ENCODE measurements at regions not wholly inside any gene's neighbourhood (a gene's known extent, or its start where the extent isn't known, plus 50 kb on each side); places are given as distances from the start of the nearest gene placed in this dataset.

DNA sequence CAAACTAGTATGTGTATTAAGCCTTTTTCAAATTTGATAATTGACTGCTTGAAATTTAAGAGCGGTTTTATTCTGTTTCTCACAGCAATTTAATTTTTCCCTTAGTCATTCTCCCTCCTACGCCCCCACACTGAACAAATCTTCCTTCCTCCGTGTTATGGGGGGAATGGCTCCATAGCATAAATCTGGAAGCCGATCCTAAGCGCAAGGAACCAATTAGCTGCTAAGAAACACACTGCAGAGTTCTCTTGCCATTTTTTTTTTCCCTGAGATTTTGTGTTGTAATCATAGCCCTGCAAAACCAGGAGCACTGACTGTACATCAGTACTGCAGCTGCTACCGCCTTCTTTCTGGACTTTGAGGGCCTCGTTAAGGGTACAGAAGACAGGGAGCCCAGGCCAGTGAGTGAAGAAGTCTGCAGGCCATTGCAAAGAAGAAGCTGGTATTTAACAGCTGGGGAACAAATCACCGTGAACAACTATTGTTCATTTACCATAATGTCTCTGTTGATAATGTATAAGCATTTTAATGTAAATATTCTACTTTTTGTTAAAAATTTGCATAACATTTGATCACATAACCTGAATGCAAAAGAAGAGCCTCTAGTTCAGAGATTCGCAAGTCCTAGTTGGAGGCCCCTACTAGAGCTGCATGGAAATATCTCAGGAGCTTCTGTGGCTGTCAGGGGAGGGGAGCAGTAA, 264.0 kb downstream of the LRATD1 start:
- no peak overlapping the region for H3K4me3 ChIP-seq (ENCODE audit: low read depth, low read length)
- H3K27ac ChIP-seq: no peak overlapping the region
- no peaks in the 10 kb centered on the region for H3K27me3 ChIP-seq (ENCODE audit: control insufficient read depth, insufficient read depth, low read length)
- no peak overlapping the region for H2AFZ ChIP-seq
- H3K4me2 ChIP-seq (ENCODE audit: low read length): no peak overlapping the region
- no peaks in the 10 kb centered on the region for H3K79me2 ChIP-seq
- H3K36me3 ChIP-seq (ENCODE audit: control insufficient read depth, insufficient read depth, low read length): no peaks in the 10 kb centered on the region
- no peaks in the 10 kb centered on the region for H3K4me1 ChIP-seq
- TF ChIP-seq, protein P1, sequence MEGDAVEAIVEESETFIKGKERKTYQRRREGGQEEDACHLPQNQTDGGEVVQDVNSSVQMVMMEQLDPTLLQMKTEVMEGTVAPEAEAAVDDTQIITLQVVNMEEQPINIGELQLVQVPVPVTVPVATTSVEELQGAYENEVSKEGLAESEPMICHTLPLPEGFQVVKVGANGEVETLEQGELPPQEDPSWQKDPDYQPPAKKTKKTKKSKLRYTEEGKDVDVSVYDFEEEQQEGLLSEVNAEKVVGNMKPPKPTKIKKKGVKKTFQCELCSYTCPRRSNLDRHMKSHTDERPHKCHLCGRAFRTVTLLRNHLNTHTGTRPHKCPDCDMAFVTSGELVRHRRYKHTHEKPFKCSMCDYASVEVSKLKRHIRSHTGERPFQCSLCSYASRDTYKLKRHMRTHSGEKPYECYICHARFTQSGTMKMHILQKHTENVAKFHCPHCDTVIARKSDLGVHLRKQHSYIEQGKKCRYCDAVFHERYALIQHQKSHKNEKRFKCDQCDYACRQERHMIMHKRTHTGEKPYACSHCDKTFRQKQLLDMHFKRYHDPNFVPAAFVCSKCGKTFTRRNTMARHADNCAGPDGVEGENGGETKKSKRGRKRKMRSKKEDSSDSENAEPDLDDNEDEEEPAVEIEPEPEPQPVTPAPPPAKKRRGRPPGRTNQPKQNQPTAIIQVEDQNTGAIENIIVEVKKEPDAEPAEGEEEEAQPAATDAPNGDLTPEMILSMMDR (IDR thresholded peaks at IDR 0.05): no peak
- no peaks in the 10 kb centered on the region for H3K9me3 ChIP-seq (ENCODE audit: control insufficient read depth, low read length)
- H3K9ac ChIP-seq: no peak overlapping the region

DNA sequence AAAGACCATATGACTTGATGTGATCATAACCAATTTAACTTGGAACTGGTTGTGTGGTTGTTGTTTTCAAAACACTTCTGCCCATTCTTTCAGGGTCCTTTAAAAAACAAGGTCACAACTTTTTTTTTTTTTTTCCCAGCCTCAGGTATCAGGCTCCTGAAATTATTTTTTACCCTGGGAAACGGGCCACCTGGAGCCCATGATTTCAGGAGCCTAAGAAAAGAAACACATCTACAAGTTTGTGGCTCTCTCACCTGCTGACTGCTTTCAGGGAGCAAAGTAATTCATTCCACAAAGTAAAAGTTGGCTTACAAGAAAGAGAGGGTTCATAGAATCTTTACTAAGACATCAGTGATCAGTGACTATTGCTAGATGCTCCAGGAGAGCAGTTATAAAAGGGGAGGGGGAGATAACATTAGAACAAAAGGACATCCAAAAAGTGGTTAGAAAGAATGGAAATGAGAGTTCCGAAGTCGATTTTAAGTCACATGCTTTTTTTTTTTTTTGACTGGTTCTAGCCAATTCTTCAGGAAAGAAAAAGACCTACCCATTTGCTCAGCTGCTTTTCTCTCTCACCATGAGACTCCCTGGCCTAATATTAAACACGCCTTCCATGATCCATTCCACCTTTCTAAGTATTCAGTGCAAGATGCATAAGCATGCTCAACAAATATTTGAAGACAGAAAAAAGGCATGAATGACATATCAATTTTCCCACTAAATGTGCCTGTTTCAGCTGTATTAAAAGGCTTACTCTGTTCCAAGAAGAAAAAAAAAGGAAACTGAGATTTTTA, 267.3 kb downstream of the LRATD1 start:
- TF ChIP-seq, protein P1 (IDR thresholded peaks at IDR 0.05): no peak
- H2AFZ ChIP-seq: no peak overlapping the region
- no peaks in the 10 kb centered on the region for H3K79me2 ChIP-seq

DNA sequence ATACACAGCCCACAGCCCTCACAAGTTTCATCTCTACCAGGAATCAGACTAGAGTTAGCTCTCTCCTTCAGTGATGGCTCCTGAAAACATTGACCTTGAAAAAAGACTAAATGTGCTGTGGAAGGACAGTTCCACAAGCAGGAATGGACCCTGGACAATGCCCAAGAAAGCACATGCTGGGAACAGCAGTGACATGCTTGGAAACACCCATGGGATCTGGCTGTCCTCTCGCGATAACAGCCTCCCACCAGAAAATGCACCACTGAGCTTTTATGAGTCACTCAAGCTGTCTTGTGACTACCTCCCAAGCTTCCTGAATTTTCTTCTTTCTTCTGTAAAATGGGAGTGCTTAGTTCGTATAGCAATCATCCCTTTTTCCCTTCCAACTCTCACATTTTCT, 269.2 kb downstream of the LRATD1 start:
- Histone ChIP-seq H2AFZ (no peak overlapping the region), H3K9ac (no peak overlapping the region), H3K27ac (no peak overlapping the region)

More for the DNA sequence above, 267.3 kb downstream of the LRATD1 start:
- Histone ChIP-seq H3K9me3 (ENCODE audit: control insufficient read depth, low read length) (no peaks in the 10 kb centered on the region), H3K4me3 (ENCODE audit: low read depth, low read length) (no peak overlapping the region), H3K27ac (no peak overlapping the region), H3K36me3 (ENCODE audit: control insufficient read depth, insufficient read depth, low read length) (no peaks in the 10 kb centered on the region), H3K9ac (no peak overlapping the region), H3K4me1 (no peaks in the 10 kb centered on the region), H3K4me2 (ENCODE audit: low read length) (no peak overlapping the region), H3K27me3 (ENCODE audit: control insufficient read depth, insufficient read depth, low read length) (no peaks in the 10 kb centered on the region)

DNA sequence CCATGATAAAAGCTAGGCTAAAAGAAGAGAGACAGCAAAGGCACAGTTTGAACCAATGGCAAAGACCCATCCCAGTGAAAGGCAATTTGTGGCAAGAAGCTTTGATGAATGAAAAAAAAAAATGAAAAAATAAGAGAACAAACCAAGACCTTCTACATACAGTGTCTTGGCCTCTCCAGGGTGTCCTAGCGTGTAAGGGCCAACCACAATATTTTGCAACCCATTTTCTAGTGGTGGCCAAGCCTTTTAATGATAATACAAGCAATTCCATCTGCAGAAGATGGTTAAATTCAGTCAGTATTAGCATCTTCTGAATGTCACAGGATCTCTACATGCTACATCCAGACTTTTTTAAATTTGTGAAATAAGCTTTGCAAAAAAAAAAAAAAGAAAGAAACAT, 270.4 kb downstream of the LRATD1 start:
- H3K27ac ChIP-seq: no peak overlapping the region
- H3K36me3 ChIP-seq (ENCODE audit: control insufficient read depth, insufficient read depth, low read length): no peaks in the 10 kb centered on the region
- H3K4me1 ChIP-seq: no peaks in the 10 kb centered on the region
- H3K9ac ChIP-seq: no peak overlapping the region
- no peak overlapping the region for H3K4me3 ChIP-seq (ENCODE audit: low read depth, low read length)
- TF ChIP-seq, protein P1 (IDR thresholded peaks at IDR 0.05): no peak
- H2AFZ ChIP-seq: no peak overlapping the region
- H3K27me3 ChIP-seq (ENCODE audit: control insufficient read depth, insufficient read depth, low read length): no peaks in the 10 kb centered on the region
- no peaks in the 10 kb centered on the region for H3K9me3 ChIP-seq (ENCODE audit: control insufficient read depth, low read length)
- H3K79me2 ChIP-seq: no peaks in the 10 kb centered on the region
- H3K4me2 ChIP-seq (ENCODE audit: low read length): no peak overlapping the region

More for the DNA sequence above, 269.2 kb downstream of the LRATD1 start:
- no peaks in the 10 kb centered on the region for H3K36me3 ChIP-seq (ENCODE audit: control insufficient read depth, insufficient read depth, low read length)
- H3K4me1 ChIP-seq: no peaks in the 10 kb centered on the region
- H3K4me3 ChIP-seq (ENCODE audit: low read depth, low read length): no peak overlapping the region
- TF ChIP-seq, protein P1 (IDR thresholded peaks at IDR 0.05): no peak
- H3K27me3 ChIP-seq (ENCODE audit: control insufficient read depth, insufficient read depth, low read length): no peaks in the 10 kb centered on the region
- H3K9me3 ChIP-seq (ENCODE audit: control insufficient read depth, low read length): no peaks in the 10 kb centered on the region
- H3K4me2 ChIP-seq (ENCODE audit: low read length): no peak overlapping the region
- no peaks in the 10 kb centered on the region for H3K79me2 ChIP-seq

All from parathyroid adenoma (tissue), 2 donors.